ENCODE measurements at regions not wholly inside any gene's neighbourhood (a gene's known extent, or its start where the extent isn't known, plus 50 kb on each side); places are given as distances from the start of the nearest gene placed in this dataset.

DNA sequence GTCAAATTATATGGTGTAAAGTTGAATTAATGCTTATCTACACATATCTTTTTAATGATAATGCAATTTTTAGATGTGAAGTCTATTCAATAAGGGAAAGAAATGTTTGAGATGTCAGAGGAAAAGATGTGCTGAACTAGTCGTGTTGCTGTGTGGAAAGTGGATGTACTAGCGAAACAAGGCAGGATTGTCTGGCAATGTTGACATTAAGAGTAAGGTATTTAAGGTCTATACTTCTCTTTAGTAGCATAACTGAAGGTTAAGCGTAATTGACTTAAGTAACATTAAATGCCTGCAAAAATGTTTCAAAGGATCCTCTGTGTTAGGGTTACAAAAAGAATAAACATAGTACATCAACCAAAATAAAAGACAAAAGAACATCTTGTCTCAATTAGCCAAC, 787.3 kb upstream of the KLHL1 start:
- no peak for DNase-seq (ENCODE audit: low read depth in 2 of 2)

DNA sequence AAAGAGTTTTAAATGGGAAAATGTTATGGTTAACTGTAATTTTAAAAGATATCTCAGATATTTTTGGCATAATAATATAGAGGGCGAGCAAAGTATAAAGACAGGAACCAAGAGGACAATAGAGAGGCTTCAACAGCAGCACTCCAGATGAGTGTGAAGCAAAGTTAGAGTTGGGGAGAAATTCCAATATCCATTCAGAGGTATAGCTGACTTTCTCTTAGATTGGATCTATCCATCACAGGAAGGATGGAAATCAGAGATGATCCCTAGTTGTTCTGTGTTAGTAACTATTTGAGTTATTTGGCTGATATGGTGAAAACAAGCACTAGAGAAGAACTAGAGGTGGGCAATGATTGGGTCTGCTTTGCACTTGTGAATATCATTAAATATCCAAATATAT, 786.0 kb upstream of the KLHL1 start:
- DNase-seq (ENCODE audit: low read depth in 2 of 2) = no peak

DNA sequence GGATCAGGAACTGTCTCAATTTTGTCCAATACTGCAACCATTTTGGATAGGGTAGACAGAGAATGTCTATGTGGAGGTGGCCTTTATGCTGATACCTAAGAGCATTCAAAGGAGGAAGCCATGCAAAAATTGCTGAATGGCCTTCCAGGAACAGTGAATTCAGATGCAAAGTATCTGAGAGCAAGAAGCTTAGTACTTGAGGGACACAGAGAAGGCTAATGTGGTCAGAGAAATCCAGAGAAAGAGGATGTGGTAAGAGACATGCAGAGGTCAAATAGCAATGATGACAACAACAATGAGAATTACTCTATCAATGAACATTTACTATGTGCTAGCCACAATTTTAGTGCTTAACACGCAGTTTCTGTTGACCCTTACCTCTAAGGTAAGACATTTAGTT, 785.6 kb upstream of the KLHL1 start:
- DNase-seq (ENCODE audit: low read depth in 2 of 2) = no peak

DNA sequence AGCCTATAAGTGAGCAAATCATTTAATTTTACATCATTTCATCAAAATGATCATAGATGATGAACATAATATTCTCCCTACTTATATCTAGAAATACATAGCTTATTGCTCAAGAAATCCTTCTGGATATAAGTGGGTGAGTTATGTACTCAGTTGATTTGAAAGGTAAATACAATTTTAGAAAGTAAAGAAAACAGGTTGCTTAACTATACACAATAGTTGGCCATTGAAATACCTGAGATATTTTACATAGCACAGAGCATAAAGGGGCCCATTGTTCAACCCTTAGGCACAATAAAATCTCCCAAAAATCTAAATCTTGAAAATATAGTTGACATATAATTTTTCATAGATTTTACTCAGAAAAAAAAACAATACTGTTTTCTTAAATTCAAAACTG, 782.0 kb upstream of the KLHL1 start:
- no peak for DNase-seq (ENCODE audit: low read depth in 2 of 2)

DNA sequence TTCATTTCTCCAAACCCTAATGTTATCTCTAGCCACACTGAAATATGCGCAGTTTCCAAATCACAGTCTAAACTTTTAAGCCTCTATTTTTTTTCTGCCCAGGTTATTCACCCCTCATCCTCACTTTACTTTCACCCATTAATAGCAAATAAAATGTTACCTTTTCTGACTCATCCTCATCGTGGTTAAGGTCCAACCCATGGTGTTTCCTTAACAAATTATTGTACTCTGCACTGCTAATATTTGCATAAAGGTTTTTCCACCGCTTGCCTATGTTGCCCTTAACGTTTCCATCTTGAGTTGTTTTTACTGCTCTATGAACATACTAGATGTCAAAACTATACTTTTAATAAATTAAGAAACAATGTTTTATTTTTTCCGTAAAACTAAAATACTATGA, 780.9 kb upstream of the KLHL1 start:
- DNase-seq (ENCODE audit: low read depth in 2 of 2) = no peak

DNA sequence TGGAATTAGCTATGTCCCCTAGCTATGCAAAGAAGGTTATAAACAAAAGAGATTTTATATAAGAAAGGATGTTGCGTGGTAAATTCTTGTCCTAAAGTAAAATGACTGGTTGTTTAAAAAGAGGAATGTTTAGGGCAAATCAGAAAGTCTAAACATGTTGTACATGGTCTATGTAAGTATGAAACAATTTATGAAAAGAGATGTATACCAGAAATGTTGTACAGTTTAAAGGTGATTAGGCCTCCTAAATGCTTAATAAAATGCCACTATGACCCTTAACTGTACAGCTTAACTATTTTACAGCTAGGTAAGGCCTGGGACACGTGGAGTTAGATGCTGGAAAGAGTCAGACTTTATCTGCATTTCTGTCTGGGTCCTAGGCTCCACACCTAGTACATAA, 775.9 kb upstream of the KLHL1 start:
- no peak for DNase-seq (ENCODE audit: low read depth in 2 of 2)

DNA sequence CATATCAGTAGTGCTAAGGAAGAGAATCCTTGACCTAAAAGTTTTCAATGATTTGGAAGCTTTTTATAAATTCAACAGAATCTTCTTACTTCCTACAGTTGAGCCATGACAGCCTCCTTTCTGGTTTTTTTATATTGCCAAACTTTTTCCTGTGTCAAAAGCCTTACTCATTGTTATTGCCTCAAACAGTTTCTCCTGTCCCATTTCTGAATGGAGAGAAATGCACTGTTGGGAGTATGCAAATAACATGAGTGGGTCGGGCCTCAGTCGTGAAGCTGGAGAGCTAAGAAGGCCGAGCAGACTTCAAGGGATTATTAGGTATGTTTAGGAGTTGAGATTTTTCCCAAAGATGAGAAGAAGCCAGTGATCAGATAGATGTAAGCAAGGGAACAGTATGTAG, 766.4 kb upstream of the KLHL1 start:
- DNase-seq (ENCODE audit: low read depth in 2 of 2) = no peak

DNA sequence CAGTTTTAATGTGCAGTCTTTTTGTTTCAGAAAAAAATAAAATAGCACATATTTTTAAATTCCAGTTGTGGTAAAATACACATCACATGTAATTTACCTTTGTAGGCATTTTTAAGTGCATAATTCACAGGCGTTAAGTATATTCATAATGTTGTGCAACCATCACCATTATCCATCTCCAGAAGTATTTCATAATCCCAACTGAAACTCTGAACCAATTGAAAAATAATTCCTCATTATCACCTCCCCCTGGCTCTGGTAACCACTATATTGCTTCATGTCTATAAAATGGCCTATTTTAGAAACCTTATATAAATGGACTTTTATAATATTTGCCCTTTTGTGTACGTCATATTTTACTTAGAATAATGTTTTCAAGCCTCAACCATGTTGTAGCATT, 756.5 kb upstream of the KLHL1 start:
- DNase-seq (ENCODE audit: low read depth in 2 of 2) = no peak

DNA sequence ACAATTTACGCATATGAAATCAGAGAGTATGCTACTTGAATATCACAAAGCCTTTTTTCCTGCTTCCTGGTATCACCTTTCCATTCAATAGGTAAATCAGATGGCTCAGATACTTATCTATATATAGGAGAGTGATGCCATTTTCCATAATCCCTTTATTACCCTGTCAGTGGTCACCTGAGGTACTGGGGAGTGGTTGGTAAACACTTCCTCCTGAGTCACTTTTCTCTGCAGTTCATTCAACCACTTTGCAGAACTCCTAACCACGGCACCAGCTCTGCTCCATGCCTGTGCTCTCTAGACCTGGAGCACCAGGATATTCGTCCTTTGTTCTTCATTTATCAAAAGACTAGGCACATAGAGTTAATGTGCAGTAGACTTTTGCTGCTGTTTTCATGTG, 748.5 kb upstream of the KLHL1 start:
- DNase-seq (ENCODE audit: low read depth in 2 of 2) = no peak

DNA sequence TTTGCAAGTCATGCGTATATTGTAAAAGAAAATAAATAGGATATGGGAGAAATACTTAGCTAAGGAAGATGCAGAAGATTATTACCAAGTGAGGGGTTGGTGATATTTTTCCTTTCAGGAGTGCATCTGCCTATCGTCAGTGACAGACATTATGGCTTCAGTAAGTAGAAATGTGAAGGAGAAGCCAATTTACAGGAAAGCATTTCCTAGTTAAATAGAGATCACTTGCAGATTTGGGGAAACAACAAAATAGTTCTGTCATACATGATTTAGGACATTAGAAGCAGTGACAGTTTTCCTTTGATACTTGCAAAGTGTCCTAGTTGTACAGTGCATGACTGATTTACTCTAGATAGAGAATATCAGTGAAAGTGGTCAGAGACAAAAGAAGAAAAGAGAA, 747.8 kb upstream of the KLHL1 start:
- no peak for DNase-seq (ENCODE audit: low read depth in 2 of 2)

DNA sequence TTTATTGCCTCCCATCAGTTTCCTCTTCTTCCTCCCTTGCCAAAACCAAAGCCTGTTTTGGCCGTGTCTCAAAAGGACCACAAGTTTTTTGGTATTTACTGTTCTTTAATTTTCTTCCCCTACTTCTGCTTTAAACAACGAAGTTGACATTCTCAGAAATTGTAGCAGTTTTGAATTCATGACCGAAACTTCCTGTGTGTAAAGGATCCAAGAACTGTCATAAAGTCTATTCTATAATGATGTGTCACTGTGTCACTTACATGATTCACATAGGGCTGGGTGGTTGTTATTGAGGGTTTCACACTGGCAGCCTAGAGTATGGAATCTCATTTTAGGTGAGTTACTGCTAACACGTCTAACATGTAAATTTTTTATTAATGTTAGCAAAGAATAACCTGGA, 741.0 kb upstream of the KLHL1 start:
- no peak for DNase-seq (ENCODE audit: low read depth in 2 of 2)

DNA sequence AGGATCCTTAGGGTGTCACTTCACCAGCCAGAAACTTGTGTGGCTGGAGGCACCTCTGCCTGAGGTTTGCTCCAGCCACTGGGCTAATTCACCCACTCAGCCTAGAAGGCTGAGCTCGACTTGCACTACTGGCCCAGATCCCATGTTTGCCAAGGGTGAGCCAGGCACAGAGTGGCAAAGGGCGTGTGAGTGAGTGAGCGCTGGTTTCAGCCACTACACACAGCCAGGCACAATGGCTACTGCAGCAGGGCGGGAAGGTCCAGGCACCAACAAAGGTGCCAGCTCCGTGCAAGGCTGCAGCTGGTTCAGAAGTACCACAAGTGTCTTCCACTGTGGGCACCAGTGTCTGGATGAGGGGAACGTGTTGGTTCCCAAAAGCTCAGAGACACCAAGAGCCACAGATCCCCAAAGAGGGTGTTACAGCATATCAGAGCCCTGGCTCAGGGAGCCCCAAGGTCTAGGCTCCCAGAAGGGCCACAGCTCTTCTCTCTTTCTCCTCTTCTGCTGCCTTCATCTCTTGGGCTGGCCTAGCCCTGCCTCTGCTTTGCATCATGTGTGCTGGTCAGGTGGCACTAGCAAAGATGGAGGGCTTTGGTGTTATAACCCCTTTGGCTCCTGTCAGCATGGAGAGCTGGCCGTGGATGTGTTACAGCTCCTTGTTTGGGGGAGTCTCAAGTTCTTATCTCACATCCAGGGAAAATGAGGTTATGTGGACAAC, 736.3 kb upstream of the KLHL1 start:
- DNase-seq (ENCODE audit: low read depth in 2 of 2) = no peak

DNA sequence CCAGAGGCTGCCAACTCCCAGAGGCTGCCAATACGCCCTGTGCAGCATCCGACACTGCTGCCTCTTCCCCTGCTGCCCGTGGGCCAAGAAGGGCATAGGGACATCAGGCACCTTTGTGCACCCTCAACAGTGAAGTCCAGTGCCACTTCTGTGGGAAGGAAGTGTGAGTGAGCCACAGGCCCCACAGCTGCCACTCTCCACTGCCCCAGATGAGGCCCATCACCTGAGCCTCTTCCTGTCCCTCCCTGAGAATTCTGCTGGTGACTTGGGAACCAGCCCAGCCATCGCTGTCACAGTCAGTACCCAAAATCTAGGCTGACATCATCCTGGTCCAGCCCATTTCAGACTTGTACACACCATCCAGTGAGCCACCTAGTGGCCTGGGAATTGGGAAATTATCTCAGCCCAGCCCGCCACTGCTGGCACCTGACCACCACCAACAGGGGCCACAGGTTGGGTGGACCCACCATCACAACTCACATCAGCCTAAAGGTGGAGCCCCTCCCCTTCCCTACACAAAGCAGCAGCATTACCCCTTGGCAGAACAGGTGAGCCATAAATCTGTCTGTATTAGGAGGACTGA, 733.9 kb upstream of the KLHL1 start:
- no peak for DNase-seq (ENCODE audit: low read depth in 2 of 2)

DNA sequence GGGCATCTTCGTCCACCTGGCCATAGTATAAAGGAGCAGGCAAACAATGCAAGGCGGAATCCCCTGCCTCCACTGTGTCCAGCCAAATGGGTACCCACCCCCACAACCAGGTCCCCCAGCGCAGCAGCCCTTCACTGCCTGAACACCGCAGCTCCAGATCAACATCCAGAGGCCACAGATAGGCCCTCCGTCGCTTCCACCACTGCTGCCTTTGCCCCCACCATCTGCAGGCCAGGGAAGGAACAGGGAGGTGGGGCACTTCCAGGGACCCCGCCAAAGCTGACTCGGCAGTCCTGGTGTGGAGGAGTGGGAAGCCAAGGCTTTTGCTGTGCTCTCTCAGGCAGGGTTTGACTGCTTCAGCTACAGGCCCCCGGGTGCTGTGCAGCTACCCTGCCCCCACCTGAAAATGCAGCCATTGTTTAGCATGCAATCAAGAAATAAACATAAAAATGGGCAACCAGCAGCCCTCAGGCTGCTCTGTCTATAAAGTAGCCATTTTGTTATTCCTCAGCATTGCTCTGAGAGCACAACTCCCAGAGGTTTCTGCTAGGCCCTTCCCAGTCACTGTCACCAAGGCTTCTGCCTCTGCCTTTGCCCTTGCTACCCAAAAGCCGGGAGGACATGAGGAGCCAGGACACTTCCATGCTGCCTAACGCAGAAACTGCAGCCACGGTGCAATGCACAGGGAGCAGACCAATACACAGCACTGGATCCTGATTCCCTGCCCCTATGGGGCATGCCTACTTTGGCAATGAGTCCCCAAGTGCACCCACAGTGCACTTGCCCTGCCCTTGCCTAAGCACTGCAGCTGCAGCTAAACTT, 733.2 kb upstream of the KLHL1 start:
- DNase-seq (ENCODE audit: low read depth in 2 of 2) = no peak

DNA sequence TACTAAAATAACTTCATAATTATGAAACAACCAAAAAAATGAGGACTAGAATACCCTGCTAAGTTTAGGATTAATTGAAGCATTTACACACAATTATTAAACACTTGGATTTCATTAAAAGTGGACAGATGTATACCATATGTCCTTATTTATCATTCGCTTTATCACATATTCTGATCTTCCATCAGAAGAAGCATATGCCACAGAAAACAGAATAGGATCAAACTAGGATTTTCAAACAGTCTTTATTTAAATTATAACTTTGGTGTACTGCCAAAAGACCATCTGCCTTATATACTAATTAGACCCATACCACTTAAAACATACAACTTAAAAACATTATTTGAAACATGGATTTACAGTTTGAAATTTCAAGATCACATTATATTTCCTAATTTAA, 727.1 kb upstream of the KLHL1 start:
- DNase-seq (ENCODE audit: low read depth in 2 of 2) = no peak

DNA sequence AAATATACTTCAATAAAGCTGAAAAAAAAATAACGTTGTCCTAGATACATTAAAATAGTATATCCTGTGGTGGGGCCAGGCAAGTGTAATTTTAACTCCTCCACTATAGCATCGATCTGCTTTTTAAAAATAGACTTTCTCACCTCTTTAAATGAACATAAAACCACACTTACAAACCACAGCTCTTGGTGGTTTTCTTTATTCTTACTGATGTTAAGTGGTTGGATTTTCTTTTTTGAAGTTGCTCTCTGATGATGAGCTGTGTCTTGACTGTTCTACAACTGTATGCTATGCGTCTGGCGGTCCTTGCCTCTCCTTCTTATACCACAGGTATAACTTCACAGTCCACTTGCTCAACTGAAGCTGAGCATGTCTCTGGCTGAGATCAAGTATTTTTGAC, 721.5 kb upstream of the KLHL1 start:
- DNase-seq (ENCODE audit: low read depth in 2 of 2) = no peak

DNA sequence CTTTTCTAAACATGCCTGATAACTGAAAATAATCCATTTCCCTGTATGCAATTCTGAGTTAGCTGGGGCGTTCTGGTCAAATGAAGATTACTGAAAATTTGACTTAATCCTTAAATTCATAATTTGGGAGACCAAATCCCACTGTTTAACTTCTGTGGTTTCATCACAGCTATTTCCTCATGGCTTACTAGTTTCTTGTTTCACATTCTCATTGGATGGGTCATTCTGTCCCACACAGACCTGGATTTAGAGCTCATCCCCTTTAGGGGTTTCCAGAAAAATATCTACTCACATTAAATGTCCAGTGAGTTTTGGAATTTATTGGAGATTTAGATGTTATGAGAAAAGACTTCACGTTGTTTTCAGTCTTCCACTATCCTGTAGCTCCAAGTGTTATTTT, 709.3 kb upstream of the KLHL1 start:
- no peak for DNase-seq (ENCODE audit: low read depth in 2 of 2)

DNA sequence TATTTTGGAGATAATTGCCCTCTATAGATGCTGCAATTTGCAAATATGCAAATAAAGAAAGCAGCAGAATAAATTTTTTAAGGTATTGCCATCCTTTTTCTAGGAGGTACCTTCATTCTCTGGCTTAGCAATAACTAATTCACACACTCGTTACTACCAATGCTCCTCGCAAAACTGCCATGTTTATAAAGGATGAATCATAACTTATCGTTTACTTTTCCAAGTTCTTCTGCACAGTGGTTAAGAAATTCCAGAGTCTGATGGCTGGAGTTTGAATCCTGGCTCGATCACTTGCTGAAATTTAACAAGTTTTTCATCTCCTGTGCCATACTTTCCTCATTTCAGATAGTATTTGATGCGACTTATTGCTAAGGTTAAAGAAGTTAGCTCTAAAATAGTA, 708.6 kb upstream of the KLHL1 start:
- no peak for DNase-seq (ENCODE audit: low read depth in 2 of 2)

DNA sequence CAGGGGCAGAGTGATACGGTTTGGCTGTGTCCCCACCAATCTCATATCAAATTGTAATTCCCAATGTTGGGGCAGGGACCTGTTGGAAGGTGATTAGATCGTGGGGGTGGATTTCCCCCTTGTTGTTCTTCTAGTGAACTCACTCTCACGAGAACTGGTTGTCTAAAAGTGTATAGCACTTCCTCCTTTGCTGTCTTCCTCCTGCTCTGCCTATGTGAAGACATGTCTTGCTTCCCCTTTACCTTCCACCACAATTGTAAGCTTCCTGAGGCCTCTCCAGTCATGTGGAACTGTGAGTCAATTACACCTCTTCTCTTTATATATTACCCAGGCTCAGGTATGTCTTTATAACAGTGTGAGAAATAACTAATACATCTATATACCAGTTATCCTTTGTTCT, 706.4 kb upstream of the KLHL1 start:
- no peak for DNase-seq (ENCODE audit: low read depth in 2 of 2)

DNA sequence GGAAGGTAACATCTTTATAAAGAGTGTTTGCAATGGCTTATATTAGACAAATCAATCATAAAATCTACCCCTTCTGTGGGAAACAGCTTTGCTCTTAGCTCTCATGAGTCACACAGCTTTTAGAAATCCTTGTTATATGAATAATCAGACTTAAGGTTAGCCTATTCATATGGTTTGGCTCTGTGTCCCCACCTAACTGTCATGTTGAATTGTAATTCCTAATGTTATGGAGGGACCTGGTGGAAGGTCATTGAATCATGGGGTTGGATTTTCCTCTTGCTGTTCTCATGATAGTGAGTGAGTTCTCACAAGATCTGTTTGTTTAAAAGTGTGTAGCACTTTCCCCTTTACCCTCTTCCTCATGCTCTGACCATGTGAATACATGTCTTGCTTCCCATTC, 704.2 kb upstream of the KLHL1 start:
- peak; percentile 1 to 3 for DNase-seq (ENCODE audit: low read depth in 2 of 2)

DNA sequence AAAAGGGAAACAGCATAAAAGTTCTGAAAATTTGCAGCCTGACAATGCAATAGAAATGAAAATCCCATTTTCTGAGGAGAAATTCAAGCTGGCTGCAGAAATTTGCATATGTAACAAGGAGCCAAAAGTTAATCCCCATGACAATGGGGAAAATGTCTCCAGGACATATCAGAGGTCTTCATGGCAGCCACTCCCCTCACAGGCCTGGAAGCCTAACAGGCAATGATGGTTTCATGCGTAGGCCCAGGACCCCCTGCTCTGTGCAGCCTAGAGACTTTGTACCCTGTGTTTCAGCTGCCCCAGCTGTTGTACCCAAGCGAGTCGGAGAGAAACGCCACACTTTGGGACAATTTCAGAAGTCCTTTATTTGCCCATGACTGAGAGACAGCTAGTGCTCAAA, 701.3 kb upstream of the KLHL1 start:
- DNase-seq (ENCODE audit: low read depth in 2 of 2) = no peak

DNA sequence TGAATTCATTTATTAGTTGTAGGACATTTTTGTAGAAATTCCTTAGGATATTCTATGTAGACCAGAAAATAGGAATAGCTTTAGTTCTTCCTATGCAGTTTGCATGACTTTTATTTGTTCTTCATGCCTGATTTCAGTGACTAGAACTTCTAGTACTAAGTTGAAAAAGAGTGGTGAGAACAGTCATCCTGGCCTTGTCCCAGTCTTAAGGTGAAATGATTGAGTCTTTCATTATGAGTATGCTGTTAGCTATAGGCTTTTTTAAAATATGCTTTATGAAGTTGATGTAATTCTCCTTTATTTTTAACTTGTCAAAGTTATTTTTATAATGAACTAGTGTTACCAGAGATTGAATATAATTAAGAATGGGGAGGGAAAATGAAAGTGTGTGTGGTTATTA, 690.1 kb upstream of the KLHL1 start:
- DNase-seq (ENCODE audit: low read depth in 2 of 2) = no peak

DNA sequence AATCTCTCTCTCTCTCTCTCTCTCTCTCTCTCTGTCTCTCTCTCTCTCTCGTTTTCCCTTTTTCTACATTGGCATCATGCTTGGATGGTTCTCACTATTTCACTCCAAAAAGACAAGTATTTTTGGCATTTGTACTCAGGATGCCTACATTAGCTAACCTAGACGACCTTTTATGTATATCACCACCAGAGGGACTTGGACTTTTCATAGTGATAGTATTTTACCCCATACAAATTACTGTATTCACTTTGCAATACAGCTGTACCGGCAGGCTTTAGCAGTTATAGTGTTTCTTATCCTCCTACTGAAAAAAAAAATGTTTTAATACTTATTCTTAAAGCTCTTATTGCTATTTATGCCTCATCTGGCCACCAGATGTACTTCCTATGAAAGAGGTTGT, 687.2 kb upstream of the KLHL1 start:
- DNase-seq (ENCODE audit: low read depth in 2 of 2) = no peak
